HG02798 (cell line): ENCODE measurements at regions not wholly inside any gene's neighbourhood (a gene's known extent, or its start where the extent isn't known, plus 50 kb on each side); places are given as distances from the start of the nearest gene placed in this dataset.

ENCODE experiments used
- ATAC-seq: cut with Tn5 transposase; IDR thresholded peaks from one replicate; pipeline ENCODE4 v1.9.1; 2021; ENCODE audit warnings: mild to moderate bottlenecking; ENCODE audit not compliant: unreplicated experiment, poor library complexity

DNA sequence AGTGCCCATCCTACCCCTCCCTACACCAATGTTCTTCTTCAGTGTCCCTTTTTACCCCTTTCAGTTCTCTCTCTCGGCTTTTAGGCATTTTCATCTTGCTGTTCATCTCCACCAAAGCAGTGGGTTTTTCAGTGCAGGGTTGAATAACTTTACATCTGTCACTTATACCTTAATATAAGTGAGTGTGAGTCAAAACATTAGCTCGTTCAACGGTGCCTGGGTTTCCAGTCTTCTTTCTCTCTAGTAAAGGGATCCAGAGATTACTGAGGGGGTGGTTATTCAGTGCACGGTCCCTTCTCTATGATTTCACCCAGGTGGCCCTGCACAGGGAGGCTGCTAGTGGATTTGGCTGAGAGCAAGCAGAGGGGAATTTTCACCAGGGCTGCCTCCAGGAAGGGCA, 210.6 kb upstream of the CDH5 start:
- no peak for ATAC-seq

DNA sequence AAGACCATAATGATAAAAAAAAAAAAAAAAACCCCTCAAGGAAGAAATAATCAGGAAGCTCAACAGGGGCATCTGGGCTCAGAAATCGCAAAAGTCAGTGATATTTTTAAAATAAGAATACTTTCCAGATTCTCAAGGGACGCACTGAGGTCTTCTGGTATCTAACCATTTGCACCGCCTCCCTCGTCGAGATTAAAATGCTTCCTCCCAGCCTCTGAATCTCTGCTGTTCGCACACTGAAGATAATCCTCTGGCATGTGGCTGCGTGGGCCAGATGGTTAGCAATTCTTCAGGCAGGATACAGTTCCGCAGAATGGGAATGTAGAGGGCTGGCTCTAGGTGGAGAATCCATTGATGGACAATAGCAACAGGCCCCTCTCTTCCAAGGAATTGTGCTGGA, 211.7 kb upstream of the CDH5 start:
- no peak for ATAC-seq

DNA sequence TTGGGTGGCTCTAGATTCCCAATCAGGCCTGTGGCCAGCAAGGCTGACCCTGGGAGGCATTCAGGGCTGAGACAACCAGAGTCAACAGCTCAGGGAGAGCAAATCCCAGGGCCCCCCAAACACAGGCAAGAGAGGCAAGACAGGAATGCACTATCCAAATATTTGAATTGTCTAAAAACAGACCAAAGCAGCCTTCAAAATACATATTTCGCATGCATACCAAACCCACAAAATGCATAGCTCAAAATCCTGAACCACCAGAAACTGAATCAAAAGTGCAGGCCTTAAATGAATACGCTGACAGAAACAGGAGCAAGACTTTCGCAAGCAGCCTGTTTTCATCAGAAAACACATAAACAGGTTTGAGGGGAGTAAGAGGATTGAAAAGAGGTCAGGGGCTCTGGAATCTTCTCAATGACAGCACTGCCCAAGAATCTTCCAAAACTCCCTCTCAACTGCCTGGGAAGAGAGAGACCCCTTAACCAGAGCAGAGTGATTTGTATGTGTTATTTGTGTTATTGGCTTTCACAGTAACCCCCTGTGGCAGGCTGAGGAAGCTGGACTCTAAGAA, 213.6 kb upstream of the CDH5 start:
- ATAC-seq, result no peak

- ATAC-seq, result no peak
Observed at GRCh38 chr16:66152181-66152580, 214.3 kb upstream of the CDH5 start.

GRCh38 chr16:66150698-66151482, 215.6 kb upstream of the CDH5 start:
- no peak for ATAC-seq

- ATAC-seq, result no peak
Observed at GRCh38 chr16:66147291-66147690, 219.2 kb upstream of the CDH5 start.

DNA sequence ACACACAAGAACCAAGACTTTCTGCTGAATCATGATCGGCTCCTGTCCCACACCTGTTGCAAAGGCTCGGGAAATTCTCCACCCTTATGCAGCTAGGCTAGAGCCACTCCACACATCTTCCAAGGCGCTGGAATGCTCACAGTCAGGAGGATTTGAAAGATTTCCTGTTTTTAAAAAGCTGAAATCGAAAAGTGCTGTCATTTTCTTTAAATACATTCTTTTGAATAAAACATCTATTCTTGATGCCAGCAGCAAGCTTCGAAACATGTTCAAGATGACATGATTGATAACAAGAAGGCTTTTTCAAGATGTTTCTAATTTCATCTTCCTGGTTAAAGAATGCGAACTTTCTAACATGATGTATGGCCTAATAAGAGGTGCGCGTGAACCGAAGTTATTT, 219.7 kb upstream of the CDH5 start:
- ATAC-seq, result no peak

GRCh38 chr16:66144641-66145040, 221.8 kb upstream of the CDH5 start:
- no peak for ATAC-seq

- ATAC-seq, result no peak
Observed at GRCh38 chr16:66143415-66143814, 223.1 kb upstream of the CDH5 start.

DNA sequence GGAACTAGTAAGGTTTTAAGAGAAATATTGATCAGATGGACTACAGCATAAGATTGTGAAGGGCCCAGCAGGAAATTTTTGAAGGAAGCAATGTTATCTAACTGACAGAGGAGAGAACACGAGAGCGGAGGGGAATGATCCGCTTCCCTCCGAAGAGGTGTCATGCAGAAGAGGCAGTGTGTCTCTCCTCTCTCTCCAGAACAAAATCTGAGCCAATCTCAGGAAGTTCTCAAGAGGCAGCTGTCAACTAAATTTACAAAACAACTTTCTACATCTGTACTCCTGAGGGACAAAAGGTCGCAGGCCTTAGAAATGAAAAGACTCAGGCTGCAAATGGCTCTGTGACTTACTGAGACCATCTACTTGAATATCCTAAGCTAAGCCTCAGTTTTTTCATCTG, 224.6 kb upstream of the CDH5 start:
- no peak for ATAC-seq

DNA sequence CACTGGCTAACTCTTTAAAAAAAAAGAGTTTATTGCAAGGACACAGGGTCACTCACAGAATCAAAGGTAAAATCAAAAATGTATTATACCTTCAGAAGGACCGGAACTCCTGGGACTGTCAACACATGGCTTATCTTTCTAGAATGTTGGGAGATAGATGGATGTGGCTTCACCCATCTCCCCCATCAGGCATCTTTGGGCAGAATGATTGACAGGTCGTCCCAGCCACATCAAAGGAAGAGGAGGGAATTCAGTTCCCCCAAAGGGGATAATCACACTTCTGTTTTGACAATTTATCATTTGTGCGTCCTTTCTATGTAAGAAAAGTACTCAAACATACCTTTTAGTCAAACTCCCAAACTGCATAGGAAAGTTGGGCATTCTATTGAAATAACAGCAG, 228.6 kb upstream of the CDH5 start:
- no peak for ATAC-seq

DNA sequence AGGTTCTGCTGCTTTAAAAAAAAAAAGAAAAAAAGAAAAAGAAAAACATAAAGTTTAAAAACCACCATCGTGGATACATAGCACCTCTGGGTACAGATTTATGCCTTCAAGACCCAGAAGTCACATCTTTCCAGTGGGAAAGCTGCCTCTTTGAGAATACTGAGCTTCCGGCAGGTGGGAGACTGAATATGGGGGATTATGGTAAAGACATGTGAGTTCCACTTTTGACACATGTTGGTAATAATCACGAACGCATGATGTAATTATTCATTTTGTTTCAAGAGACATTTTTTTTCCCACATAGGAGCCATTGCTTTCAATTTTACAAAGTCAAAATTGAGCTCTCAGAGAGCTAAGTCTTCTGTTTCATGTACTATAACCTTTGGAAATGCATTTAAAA, 229.7 kb upstream of the CDH5 start:
- no peak for ATAC-seq

GRCh38 chr16:66135838-66136237, 230.7 kb upstream of the CDH5 start:
- no peak for ATAC-seq

DNA sequence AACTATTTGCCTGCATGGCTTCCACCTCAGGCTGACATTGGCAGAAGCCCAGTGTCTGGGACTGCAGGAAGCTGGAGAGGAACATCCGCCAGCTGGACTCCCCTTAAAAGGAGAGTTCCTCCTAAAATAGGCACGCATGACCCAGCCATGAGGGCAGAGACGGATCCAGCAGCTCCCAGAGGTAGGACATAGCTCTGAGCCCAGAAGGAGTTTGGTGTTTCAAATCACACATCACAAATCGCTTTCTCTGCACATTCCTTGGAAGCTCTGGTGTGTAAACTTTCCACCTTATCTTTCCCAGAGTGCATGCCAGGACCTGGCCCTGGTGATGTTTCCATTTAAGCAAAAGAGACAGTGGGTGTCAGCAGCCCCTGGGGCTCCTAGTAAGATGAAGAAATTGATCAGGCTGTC, 231.1 kb upstream of the CDH5 start:
- ATAC-seq, result no peak

- ATAC-seq, result no peak
Observed at GRCh38 chr16:66134875-66135274, 231.6 kb upstream of the CDH5 start.

DNA sequence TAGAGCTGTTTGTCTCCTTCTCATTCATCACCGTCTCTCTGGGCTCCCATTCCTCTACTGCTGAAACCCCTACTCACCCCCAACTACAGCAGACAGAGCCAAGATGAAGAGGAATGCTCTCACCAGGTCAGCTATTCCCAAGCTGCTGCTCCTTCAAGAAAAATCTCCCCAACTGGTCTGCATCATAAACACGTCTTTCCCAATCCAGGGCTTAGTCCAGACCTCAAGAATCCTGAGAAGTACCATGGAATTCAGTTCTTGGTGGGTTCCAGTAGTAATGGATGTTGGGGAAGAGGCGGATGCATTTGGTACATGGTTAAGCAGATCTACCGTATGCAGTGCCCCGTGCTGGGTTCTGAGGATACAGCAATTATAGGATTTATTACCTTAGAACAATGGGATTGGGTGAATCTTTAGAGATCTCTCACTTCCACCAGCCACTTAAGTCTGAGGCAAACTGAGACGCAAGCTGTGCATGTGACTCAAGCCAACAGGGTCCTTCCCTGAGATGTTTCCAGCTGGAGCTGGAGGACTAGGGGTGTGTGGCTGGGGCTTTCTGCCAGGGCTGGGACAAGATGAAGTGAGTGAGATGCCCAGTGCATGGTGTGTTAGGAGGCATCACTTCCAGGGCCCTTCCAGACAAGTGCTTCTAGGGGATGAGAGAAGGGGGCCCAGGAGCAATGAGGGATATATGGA, 232.7 kb upstream of the CDH5 start:
- ATAC-seq, result no peak

GRCh38 chr16:66131895-66132294, 234.6 kb upstream of the CDH5 start:
- no peak for ATAC-seq

DNA sequence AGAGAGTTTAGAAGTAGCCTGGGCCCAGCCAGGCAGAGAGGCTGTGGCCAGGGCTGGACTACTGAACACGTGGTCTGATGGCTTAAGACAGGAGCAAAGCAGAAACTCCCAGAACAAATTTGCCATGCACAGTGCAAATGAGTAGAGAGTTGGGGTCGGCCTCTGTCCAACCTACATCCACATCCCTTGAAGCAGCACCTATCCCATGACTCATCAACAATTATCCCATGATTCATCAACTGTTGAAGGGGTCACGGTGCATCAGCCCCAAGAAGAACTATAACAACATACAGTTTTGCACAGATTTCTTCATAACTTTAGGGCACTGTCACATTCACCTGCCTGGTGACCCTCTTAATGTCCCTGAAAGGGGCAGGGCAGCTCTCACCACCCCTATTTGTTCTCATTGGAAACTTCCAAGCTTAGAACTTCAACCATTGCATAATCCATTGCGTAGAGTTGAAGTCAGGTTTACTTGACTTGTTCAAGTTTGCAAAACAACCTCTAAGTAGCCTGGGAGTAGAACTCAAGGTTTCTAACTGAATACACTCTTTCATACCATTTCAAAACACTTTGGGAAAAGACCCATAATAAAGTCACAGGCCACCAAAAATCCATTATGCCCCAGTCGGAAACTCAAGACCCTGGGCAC, 235.2 kb upstream of the CDH5 start:
- no peak for ATAC-seq

GRCh38 chr16:66130296-66130905, 236.1 kb upstream of the CDH5 start:
- ATAC-seq, result no peak

DNA sequence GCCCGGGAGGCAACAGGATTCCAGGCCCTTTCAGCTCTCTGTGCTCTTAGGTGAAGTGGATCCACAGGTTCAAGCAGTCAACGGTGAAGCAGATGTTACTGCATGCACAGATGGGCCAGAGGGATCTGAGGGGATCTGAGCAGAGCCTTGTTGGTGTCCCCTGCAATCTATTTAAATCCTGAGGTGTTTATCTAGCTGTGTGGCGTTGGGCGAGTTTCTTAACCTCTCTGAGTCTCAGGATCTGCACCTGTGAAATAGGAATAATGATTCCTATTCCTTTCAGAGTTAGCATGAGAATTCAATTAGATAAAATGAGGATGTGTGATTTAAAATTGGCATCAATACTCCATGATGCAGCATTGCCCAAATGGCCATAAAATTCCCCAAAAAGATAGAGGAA, 237.3 kb upstream of the CDH5 start:
- ATAC-seq, result no peak

DNA sequence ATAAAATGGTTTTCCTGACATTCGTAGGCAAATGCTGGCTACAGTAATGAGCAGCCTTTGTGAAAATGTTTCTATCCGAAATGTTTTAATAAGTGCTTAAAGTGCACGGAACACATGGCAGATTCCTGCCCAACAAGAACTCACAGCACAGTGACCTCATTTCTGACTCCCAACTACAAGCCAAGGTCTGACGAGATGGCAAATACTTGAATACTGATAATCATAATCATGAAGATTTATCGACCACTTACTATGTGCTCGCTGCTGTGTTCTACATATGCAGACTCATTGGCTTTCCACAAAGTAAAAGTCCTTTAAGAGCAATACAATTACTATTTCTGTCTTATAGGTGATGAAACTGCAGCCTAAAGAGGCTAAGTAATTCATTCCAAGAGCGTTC, 238.1 kb upstream of the CDH5 start:
- ATAC-seq, result no peak
